ENCODE measurements at regions not wholly inside any gene's neighbourhood (a gene's known extent, or its start where the extent isn't known, plus 50 kb on each side); places are given as distances from the start of the nearest gene placed in this dataset.

GRCh38 chr15:98138910-98139309 lies 178.4 kb downstream of the ARRDC4 start (continued):
- TF ChIP-seq THAP7 (CRISPR knock-in tag; IDR thresholded peaks at IDR 0.05): no peak

GRCh38 chr15:98139337-98139736 lies 178.8 kb downstream of the ARRDC4 start:
- DNase-seq (ENCODE audit: extremely low read depth in 1 of 4, low spot score in 3 of 4) (no peak), ATAC-seq (no peak), FAIRE-seq (no peak)
- no peaks in the 10 kb centered on the region for H3K27me3 ChIP-seq (ENCODE audit: control insufficient read depth in 2 of 2, insufficient read depth in 2 of 2, low read length in 2 of 2)
- H3K27ac ChIP-seq (ENCODE audit: extremely low read depth, low read depth, low read length): no peak overlapping the region
- in situ Hi-C loops (cut with MboI): no loop called here
- H3K9me1 ChIP-seq (ENCODE audit: control insufficient read depth, insufficient read depth, low read length): no peaks in the 10 kb centered on the region
- ChIA-PET CTCF (ENCODE audit: low intra/inter-chr PET ratio) (no interaction called here), POLR2A (interaction anchor here (0.8 kb wide), 1 partner anchor 26 kb away, joined by 3 read pairs; no protein-coding TSS in a partner anchor)
- H4K20me1 ChIP-seq (replicated peaks; ENCODE audit: control insufficient read depth, insufficient read depth, low read length): no peaks in the 10 kb centered on the region
- H3K79me2 ChIP-seq (ENCODE audit: control insufficient read depth, insufficient read depth, low read length): no peaks in the 10 kb centered on the region
- no peak overlapping the region for H3K9ac ChIP-seq (ENCODE audit: insufficient read depth in 1 of 2, low read depth in 2 of 2, low read length in 2 of 2)
- H3K4me3 ChIP-seq: no peak overlapping the region
- no peak overlapping the region for H3K4me2 ChIP-seq (ENCODE audit: insufficient read depth, low read length)
- intact Hi-C loops (cut with micrococcal nuclease): no loop called here
- BruUV-seq (replicated peaks): no TSS peak
- no peaks in the 10 kb centered on the region for H3K4me1 ChIP-seq (replicated peaks in 1 of 2; ENCODE audit: control insufficient read depth in 2 of 2, insufficient read depth in 2 of 2, low read length in 2 of 2)
- H3K36me3 ChIP-seq (ENCODE audit: control insufficient read depth, insufficient read depth, low read length): no peaks in the 10 kb centered on the region
- H2AFZ ChIP-seq (ENCODE audit: low read depth, low read length): peak overlapping the region; percentile 60; the same call in 1 of the 2 replicates
- 8% methylated on average over 4 of the region's 4 CpGs for WGBS (ENCODE audit: insufficient coverage, low coverage, missing lambda C conversion rate)
- no peaks in the 10 kb centered on the region for H3K9me3 ChIP-seq (replicated peaks; ENCODE audit: control insufficient read depth, insufficient read depth, low read depth, low read length)
- no peak for TF ChIP-seq EP300 (IDR thresholded peaks at IDR 0.05; ENCODE audit: low read length)
- no peak for TF ChIP-seq SLC30A9 (CRISPR knock-in tag; IDR thresholded peaks at IDR 0.05)
- no peak for TF ChIP-seq CEBPG (CRISPR knock-in tag; IDR thresholded peaks at IDR 0.05)
- TF ChIP-seq CEBPG (tag; conservative IDR thresholded peaks at IDR 0.05 in 1 of 2, IDR thresholded peaks at IDR 0.05 in 1 of 2): no peak
- TF ChIP-seq NFE2L1 (tag; IDR thresholded peaks at IDR 0.05; ENCODE audit: borderline replicate concordance, low read depth): no peak
- TF ChIP-seq HDAC1 (IDR thresholded peaks at IDR 0.05): no peak
- TF ChIP-seq CHD1 (IDR thresholded peaks at IDR 0.05; ENCODE audit: low read length): no peak
- TF ChIP-seq NR2C2 (CRISPR knock-in tag; IDR thresholded peaks at IDR 0.05): no peak
- TF ChIP-seq NR2C2 (tag; IDR thresholded peaks at IDR 0.05): no peak
- TF ChIP-seq MAFG (tag; conservative IDR thresholded peaks at IDR 0.05): no peak
- TF ChIP-seq RBFOX2 (IDR thresholded peaks at IDR 0.05; ENCODE audit: low read depth, low read length): no peak
- TF ChIP-seq ZNF76 (CRISPR knock-in tag; IDR thresholded peaks at IDR 0.05; ENCODE audit: borderline replicate concordance): no peak
- no peak for TF ChIP-seq CTBP1 (IDR thresholded peaks at IDR 0.05; ENCODE audit: borderline replicate concordance)
- no peak for TF ChIP-seq FOXP4 (CRISPR knock-in tag; IDR thresholded peaks at IDR 0.05; ENCODE audit: borderline replicate concordance)
- no peak for TF ChIP-seq CEBPB (tag; IDR thresholded peaks at IDR 0.05)
- no peak for TF ChIP-seq TFE3 (CRISPR knock-in tag; IDR thresholded peaks at IDR 0.05)
- TF ChIP-seq U2AF1 (optimal IDR thresholded peaks at IDR 0.05; ENCODE audit: low read depth, low read length): no peak
